ENCODE measurements at regions not wholly inside any gene's neighbourhood (a gene's known extent, or its start where the extent isn't known, plus 50 kb on each side); places are given as distances from the start of the nearest gene placed in this dataset.

- no peak for TF ChIP-seq ZNF416 (tag by site-specific recombination; IDR thresholded peaks at IDR 0.05)
- no peak for TF ChIP-seq ZSCAN18 (tag by site-specific recombination; IDR thresholded peaks at IDR 0.05)
Measured at GRCh38 chr22:44615602-44616180, 86.3 kb upstream of the PRR5 start.
